ENCODE measurements at regions not wholly inside any gene's neighbourhood (a gene's known extent, or its start where the extent isn't known, plus 50 kb on each side); places are given as distances from the start of the nearest gene placed in this dataset.

GRCh38 chr3:190972196-190972595 is 109.7 kb upstream of the GMNC start:
- TF ChIP-seq CTCF (IDR thresholded peaks at IDR 0.05; ENCODE audit: low read depth, low read length, poor library complexity, severe bottlenecking) (no peak), EZH2phosphoT487 (IDR thresholded peaks at IDR 0.05; ENCODE audit: borderline replicate concordance, low read length) (no peak)

Data from DOHH2 (cell line).